Right kidney (tissue), 1 donor: ENCODE measurements at regions not wholly inside any gene's neighbourhood (a gene's known extent, or its start where the extent isn't known, plus 50 kb on each side); places are given as distances from the start of the nearest gene placed in this dataset.

Experiments
- DNase-seq: peaks from one replicate; pipeline ENCODE4 v3.0.0-alpha.2; 2016

DNA sequence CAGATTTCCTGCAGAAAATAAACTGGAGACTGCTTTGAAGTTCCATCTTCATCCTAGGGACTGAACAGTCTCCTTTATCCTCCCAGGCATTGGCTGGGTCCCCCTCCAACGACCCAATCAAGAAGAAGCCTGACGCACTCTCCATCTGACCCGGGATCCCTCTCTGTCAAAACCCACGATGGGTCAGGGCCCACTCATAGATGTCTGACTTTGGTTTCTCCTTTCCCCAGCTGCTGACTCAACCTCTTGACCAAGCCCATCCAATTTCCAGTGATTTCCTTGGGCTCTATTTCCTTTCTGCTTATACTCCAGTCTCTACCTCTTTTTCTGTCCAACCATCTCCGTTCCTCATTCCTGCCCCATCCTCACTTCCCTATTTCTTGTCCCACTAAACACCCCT lies 189.7 kb downstream of the MIAT start:
- DNase-seq = no peak

DNA sequence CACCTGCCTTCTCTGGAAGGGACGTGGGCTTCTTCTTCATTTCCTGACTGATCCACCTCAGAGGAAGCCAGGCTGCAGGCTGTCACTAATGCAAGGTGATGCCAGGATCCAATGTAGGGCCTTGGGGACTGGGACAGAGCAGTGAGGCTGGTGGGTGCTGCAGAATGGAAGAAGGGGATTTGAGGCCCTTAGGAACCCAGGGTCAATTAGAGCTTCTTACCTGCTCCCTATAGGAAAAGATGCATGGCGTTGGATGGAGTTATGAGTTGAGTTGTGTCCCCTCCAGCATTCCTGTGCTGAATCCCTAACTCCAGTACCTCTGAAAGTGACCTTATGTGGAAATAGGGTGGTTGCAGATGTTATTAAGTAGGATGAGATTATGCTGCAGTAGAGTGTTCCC lies 190.4 kb downstream of the MIAT start:
- no peak for DNase-seq

DNA sequence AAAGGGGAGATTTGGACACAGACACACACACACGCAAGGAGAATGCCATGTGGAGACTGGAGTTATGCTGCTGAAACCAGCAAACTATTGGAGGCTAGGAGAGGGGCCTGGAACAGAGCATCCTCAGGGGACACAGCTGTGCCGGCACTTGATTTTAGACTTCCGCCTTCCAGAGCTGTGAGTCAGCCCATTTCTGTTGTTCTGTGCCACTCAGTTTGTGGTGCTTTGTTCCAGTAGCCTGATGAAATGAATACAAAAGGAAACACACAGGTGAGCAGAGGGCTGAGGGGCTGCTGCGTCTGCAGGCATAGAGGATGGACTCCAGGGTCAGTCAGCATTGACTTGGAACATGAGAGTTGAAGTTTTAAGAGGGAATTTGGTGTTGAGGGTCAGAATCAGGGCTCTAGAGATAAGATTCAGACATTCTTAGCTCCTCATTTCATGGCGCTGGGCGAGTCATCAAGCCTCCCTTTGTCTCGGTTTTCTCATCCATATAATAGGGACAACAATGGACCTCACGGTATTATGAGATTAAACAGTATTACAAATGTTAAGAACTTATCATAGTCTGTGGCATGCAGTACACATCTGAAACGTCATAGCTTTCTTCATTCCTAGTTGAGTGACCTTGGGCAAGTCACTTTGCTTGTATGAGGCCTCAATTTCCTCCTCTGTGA lies 191.0 kb downstream of the MIAT start:
- DNase-seq = no peak

DNA sequence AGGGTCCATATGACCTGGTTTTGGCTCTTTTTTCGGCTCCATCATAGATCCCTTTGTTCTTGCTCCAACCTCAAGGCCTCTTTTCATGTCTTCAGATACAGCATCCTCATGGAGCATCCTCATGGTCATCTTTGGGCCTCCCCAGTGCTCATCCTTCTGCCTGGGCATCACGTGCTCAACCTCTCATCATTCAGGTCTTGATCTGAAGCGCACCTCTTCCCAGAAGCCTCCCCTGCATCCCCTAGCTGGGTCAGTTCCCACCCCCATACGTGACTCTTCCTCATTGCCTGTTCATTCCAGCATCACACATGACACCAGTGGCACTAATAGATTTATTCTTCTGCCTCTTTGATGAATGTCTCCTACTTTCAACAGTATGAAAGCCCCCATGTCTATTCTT lies 192.2 kb downstream of the MIAT start:
- DNase-seq = no peak

DNA sequence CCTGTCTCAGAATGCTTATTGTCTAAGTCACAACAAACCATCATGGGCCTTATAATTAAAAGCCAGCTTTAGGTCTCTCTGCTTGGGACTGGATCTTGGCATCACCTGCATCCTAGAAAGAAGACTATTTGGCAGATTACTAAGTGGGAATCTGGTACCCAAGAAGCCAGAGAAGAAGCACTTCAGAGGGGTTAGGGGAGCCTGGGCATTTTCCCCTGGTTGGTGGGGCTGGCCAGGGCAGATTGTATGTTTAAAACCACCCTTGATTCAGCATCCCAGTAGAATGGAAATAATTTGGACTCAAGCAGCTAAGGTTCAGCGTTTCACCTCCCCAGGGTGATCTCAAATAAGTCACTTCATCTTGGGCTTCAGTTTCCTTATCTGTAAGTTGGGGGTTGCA lies 193.7 kb downstream of the MIAT start:
- no peak for DNase-seq

DNA sequence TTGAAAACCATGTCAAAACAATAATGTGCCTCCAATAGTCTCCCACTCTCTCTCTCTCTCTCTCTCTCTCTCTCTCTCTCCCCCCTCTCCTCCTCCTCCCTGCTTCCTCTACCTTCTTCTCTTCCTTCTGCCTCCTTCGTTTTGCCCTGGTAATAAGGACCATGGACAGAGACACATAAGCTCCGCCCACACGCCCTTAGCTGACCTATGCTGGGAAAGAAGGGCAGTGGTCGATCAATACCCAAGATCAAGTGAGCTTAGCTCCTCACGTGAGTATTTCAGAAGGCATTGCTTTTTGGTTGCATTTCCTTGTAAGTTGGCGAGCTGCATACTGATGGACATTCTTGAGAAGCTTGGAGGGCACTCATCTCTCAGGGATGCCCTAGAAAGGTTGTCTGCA lies 194.8 kb downstream of the MIAT start:
- no peak for DNase-seq

DNA sequence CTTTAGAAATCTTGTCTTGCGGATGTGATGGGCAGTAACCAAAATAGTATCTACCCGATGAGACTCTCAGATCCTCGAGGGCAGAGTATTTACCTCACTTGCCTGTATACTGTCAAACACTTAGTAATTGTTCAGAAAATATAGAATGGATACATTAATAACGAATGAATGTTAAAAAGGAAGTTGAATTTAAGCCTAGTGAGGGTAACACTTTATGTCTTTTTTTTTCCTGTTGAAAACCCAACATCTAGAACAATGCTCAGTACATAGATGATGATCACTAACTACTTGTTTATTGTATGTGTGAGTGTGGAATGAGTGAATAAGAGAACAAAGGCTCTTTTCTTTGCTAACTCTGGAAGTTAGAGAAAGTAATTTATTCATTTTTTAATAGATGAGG lies 195.7 kb downstream of the MIAT start:
- no peak for DNase-seq

DNA sequence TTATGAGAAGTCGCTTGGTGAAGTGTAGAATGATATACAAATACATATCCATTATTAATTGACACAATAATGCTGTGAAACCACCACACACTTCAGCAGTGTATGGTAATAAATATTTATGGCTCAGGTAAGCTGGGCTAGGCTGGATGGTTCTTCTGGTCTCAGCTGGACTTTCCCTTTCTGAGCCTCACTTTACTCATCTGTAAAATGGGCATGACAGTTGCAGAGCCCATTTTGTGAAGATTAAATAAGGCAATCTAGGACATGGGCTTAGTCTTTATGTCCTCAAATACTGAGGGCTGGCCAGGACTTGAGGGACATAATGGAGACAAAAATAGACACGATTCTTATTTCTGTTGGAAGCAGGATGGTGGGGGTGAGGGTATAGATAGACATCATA lies 196.1 kb downstream of the MIAT start:
- DNase-seq = no peak

DNA sequence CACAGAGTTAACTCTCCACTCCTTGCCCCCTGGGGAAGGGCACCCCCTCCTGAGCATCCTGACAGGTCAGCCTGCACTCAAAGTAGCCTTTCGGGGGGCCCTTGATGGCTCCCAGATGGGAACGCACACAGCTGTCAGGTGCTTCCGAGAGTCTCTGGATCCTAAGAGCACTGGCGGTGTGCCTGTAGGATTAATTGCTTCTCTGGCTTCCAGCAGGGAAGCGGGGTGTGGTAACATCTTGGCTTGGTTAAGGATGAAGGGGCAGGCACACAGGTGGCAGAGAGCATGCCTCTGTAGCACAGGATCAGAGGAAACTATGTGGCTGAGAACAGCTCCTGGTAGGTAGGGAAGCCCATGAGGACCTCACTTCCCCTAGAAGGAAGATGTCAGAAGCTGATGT lies 199.8 kb downstream of the MIAT start:
- no peak for DNase-seq

DNA sequence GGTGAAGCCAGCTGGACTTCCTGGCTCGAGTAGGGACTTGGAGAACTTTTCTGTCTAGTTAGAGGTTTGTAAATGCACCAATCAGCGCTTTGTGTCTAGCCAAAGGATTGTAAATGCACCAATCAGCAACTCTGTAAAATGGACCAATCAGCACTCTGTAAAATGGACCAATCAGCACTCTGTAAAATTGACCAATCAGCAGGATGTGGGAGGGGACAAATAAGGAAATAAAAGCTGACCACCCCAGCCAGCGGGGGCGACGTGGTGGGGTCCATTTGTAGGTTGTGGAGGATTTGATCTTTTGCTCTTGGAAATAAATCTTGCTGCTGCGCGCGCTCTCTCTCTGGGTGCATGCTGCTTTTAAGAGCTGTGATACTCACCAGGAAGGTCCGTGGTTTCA lies 202.9 kb downstream of the MIAT start:
- DNase-seq = no peak

DNA sequence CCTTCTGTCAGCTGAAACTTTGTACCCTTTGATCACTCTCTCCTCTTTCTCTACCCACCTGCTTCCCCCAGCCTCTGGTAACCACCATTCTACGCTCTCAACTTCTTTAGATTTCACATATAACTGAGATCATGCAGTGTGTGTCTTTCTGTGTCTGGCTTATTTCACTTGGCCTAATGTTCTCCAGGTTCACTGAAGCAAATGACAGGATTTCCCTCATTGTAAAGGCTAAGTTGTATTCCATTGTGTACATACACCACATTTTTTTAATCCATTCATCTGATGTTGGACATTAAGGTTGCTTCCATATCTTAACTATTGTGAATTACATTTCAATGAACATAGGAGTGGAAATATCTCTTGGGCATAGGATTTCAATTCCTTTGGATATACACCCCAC lies 207.6 kb downstream of the MIAT start:
- DNase-seq = no peak

DNA sequence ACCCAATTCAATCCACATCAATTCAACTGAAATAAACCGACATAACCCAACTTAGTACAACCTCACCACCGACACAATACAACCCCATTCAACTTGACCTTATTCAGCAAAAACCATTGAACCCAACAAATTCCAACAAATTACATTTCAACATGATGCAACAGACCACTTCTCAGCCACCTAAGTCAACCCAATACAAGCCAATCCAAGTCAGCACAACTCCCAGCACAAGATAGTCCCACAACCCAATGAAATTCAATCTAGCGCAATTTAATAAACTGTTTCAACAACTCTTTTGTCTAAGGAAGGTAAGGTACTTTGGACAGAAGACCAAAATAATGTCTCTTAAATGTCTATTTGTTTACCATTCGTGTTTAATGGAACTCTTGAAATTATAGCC lies 226.0 kb downstream of the MIAT start:
- no peak for DNase-seq

DNA sequence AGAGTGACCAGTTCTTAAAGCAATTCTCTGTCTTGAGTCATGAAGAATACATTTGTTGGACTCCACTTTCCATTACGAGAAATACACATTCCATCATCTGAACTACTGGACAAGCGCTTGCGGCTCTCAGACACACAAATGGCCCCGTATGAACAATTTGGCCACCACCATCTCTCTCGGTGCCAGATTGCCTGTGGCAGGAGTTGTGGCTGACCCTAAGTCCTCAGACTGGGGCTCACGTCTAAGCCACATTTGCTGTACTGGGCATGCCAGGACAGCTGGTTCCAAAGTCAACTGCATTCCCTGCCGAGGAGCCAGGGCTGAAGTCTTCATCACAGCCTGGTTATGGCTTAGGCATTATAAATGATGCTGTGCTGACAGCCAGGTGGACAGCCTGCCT lies 227.5 kb downstream of the MIAT start:
- DNase-seq = no peak

DNA sequence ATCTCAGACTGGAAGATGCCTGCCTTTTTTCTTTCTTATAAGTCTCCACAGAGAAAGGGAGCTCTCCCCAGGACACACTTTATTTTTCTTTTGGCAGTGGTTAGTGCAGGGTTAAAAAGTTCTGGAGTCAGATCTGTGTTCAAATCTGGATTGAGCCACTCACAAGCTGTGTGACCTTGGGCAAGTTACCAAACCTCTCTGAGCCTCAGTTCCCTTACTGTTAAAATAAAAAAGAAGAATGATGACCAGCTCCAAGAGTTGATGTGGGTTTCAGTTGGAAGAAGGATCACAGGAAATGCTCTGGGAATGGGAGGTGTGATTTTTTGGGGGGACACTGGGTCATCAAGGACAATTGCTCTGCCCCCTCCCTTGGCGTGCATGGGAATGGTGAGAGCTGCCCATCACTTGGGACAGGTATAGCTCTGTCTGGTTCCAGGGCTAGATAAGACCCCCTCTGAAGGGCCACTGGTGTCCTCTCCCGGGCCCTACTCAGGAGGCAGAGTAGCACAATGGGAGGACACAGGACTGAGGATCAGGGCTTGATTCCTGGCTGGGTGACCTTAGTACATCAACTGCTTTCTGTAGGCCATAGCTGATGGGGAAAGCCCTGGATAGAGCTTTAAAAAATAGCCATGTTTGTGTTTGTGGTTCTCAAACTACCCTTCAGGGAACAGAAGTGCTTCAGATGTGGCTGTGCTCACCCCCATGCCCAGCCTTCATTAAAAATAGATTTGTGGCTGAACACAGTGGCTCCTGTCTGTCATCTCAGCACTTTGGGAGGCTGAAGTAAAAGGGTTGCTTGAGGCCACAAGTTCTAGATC lies 228.3 kb downstream of the MIAT start:
- no peak for DNase-seq

DNA sequence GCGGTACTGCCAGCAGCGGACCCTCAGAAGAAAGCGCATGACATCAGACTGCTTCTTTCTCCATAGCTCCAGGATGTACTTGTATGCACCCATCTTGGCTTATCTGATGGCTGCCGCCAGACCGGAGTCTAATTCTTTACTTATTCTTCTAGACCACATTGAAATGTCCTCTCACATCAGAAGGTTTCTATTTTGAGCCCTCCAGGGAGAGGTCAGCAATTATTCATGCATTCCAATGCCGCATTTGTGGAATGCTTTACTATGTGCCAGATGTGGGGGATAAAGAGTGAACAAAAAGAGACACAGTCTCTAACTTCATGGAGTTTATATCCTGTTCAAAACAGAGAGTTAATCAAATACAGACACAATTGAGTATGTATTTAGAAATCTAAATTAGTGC lies 230.1 kb downstream of the MIAT start:
- DNase-seq = no peak

DNA sequence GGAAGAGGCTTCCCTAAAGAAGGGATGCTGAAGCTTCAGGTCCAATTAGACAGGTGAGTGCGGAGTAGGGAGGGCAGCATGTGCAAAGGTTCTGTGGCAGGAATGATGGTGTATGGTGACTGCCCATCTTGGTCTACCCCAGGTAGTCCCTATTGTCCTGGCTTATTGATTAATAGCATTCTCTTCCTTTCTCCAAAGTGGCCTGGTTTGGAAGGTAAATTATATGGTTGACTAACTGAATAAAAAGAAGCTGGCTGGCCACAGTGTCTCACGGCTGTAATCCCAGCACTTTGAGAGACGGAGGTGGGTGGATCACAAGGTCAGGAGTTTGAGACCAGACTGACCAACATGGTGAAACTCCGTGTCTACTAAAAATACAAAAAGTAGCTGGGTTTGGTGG lies 230.5 kb downstream of the MIAT start:
- DNase-seq = no peak

DNA sequence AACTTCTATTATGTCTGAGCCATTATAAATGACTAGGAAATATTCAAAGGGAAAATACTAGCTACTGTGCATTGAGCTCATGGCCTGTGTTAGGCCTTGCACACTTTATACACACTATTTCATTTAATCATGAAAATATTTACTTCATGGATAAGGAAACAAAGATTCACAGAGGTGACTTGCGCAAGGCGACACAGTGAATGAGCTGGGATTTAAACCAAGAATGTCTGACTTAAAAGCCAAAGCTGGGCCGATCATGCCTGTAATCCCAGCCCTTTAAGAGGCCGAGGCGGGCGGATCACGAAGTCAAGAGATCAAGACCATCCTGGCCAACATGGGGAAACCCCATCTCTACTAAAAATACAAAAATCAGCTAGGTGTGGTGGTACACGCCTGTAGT lies 231.5 kb downstream of the MIAT start:
- DNase-seq = no peak

DNA sequence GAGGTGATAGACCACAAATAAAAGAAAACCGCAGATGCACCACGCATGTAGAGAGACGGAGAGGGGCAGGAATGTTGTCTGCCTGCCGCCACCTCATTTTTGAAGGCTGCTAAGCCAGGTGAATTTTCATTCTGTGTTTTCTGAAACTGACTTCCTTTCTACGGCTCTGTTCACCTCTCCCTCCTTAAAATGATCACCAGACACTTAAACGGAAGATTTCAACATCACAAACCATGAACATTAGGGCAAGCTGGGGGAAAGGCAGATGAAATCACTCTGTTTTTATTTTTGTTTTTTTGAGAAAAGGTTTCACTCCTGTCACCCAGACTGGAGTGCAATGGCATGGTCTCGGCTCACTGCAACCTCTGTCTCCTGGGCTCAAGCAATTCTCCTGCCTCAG lies 232.4 kb downstream of the MIAT start:
- DNase-seq = no peak

DNA sequence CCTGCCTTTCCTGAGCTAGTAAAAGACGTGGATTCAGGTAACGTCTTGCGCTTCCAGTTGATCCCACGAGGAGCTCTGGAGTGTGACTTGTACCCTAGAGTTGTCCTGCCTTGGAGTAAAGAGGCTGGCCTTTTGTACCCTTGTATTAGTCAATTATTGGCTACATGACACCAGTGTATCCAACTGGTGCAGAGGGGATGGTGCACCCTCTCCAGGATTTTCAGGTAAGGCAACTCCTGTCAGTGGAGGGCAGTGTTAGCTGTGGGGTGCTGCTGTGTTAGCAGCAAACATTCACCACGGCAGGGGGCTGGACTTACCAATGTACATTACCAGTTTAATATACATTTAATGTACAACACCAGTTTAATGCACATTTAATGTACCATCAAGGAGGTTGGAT lies 233.5 kb downstream of the MIAT start:
- no peak for DNase-seq

DNA sequence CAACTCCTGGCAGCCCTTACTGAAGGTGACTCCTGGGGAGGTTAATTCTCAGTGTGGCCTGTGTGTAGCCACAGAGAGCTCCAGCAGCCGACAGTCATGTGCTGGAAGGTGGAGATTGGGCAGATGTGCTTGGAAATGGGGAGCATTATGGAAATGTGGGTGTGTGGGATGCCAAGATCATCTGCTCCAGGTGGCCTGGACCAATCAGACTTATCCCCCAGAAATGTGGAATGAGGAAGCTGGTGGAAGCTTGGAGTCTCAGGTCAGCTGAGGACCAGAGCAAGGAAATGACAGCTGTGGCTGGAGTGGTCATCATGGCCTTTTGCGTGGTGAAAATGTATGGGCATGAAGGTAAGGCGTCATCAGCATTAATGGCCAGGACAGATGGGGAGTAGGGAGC lies 234.0 kb downstream of the MIAT start:
- DNase-seq = no peak

DNA sequence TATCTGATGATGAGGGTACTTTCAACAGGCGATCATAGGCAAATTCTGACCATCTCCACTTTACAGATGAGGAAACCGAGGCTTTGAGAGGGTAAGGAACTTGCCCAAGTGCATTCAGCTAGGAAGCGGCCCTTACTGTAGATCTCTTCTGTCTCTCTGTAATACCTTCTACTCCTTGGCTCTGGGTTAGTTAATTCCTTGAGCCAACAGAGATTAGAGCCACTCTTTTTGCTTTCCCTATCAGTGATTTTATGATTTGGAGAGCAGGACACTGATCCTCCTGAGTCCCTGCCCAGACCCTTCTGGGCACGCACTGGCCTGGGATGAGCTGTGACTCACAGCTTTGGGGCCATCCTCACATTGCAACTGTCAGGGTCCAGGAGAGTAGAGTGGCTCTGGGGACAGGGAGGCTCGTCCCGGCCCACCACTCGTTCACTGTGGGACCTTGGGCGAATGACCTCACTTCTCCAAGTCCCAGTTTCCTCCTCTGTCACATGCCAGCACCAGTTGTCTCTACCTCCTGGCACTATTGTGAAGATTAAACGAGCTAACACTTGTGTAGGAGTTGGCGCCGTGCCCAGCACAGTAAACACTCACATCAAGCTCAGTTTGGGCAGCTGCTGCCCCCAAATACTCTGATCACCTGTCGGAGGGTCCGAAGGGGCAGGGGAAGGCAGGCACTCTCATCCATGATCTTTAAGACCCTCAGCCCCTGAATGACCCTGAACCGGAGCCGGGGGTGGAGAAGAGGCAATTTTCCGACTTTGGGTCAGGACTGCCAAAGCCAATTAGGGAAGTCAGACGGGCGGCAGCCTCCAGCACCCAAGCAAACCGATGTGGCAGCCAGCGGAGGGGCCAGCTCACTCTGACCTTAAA lies 235.0 kb downstream of the MIAT start:
- DNase-seq = no peak

DNA sequence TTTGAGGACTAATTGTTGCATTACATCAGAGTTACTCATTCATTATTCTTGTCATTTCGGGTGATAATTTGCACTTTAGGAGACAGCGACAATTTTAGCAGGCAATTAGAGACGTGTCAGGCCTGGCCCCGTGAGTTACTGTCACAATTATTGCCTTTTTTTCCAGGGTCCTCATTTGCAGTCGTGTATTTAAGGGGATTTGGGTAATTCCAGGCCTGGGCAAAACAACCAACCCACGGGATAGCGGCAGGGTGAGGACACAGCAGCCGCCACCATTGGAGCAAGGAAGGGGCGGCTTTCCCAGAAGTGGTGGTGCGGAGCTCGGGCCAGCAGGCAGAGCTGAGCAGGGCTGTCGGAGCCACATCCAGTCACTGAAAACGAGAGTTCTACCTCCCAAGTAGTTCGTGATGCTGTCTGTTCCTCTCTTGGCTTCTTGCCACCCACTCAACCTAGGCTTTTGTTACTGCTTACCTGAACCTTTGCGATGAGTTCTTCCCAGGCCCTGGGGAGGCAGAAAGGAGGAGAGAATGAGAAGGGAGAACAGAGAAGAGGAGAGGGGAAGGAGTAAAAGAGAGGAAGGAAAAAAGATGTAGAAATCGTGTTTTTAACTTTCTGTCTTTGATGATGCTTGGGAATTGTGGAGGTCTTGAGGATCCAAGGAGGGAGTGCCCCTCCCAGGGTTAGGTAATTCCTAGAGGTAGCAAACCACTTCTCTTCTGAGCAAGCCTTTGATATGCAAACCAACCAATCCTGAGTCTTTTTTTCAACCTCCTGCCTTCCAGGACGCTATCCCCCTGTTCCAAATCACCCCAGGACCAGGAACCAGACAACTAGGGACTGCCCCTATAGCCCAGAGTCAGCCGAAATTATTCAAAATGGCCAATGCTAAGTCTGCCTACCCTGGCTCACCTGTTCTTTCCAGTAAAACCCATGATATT lies 236.1 kb downstream of the MIAT start:
- DNase-seq = no peak
